Cardiac fibroblast (primary cell): ENCODE measurements at regions not wholly inside any gene's neighbourhood (a gene's known extent, or its start where the extent isn't known, plus 50 kb on each side); places are given as distances from the start of the nearest gene placed in this dataset.

Experiments
- DNase-seq, 2 donors: peaks; one replicate each; pipeline versions ENCODE4 v3.0.0 to v3.0.0-alpha.2; 2010; ENCODE audit warnings: low read depth in 2 of 2
- H3K4me3 ChIP-seq, 2 donors: replicated peaks in 1 of 2; 1 replicate in 1 of 2; 2 replicates in 1 of 2; pipeline ENCODE4 v1.5.1; 2011; ENCODE audit warnings: low read depth in 2 of 2, low read length in 2 of 2, mild to moderate bottlenecking in 2 of 2, moderate library complexity in 1 of 2
- CTCF ChIP-seq: IDR thresholded peaks from one replicate; pipeline ENCODE4 v1.5.1; 2011; ENCODE audit warnings: low read depth, mild to moderate bottlenecking, low read length, inconsistent platforms

DNA sequence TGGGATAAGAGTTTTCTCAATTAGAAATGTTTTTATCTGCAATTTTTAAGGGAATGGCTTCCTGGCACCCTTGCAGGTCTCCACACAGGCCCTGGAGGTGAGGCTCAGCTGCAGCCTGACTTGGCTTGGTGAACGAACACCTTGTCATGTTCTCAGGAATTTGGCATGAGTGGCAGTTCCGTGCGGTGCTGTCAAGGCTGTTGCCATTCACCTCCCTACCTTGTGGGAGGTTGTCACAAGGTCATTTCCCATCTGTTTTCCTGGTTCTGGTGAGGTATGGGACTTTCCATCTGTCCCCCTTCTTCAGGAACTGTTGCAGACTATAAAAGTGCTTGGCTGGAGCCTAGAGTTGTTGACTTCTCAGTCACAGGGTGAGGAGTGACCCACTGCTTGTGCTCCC is 82.9 kb downstream of the ELOVL4 start:
- DNase-seq: no peak
- H3K4me3 ChIP-seq: no peak overlapping the region
- no peak for TF ChIP-seq CTCF

DNA sequence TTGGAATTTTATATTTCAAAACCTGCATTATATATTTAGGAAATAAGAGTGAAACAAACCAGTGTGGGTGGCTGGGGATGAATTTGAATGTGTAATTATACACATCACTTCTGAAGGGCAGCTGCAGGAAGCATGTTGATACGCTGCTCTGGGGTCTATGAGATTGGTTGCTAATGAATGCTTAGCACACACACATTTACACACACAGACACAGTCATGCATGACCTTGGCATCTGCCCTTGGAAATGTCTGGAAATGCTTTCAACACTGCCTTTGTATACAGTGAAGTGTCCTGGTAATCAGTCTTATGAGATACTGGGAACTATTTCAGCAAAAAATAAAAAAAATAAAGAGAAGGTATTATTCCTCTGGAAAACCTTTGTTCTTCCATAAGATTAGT is 83.4 kb downstream of the ELOVL4 start:
- no peak for TF ChIP-seq CTCF
- no peak for DNase-seq

DNA sequence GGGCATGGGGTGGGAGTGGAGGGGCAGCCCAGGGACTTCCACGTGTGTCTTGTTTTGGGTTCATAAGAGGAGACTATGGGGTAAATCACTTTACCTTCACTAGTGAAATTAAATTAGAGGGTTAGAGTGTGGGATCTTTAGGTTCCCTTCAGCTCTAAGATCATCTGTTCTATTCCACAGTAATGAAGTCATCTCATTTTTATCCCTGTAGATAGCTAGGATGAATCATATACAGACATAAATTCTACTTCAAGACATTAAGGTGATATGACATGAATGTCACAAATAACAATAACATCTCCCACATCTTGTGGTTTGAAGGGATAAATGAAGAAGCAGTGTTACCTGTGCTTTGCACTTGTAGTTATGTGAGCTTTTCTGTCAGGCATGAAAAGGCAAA is 83.8 kb downstream of the ELOVL4 start:
- H3K4me3 ChIP-seq: no peak overlapping the region
- no peak for DNase-seq
- TF ChIP-seq CTCF: no peak

More for the DNA sequence above, 83.4 kb downstream of the ELOVL4 start:
- no peak overlapping the region for H3K4me3 ChIP-seq

GRCh38 chr6:79862711-79863110 is 84.6 kb downstream of the ELOVL4 start:
- TF ChIP-seq CTCF: no peak
- no peak overlapping the region for H3K4me3 ChIP-seq
- DNase-seq: no peak

GRCh38 chr6:79862126-79862525 is 85.2 kb downstream of the ELOVL4 start:
- no peak overlapping the region for H3K4me3 ChIP-seq
- peak in 1 of 2 donors; percentile 14 for DNase-seq
- no peak for TF ChIP-seq CTCF

GRCh38 chr6:79861023-79861422 is 86.3 kb downstream of the ELOVL4 start:
- TF ChIP-seq CTCF: no peak
- no peak overlapping the region for H3K4me3 ChIP-seq
- no peak for DNase-seq

DNA sequence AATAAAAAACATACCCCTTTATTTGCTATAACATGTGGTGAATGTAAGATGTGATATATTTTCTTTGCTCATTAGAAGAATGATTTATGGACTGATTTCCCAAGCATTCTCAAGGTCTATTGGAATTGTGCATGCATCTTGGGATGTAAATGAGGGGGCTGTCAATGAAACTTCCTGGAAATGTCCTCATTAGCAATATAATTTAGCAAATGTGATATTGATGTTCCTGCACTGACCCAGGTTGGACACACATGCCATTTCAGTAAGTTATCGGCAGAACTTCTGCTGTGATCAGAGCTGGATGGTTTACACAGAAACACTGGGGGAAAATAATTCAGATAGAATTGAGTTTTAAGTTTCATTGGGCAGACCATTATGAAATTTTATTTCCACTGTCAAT is 99.9 kb downstream of the ELOVL4 start:
- no peak for DNase-seq
- TF ChIP-seq CTCF: no peak
- no peak overlapping the region for H3K4me3 ChIP-seq
